ENCODE measurements at regions not wholly inside any gene's neighbourhood (a gene's known extent, or its start where the extent isn't known, plus 50 kb on each side); places are given as distances from the start of the nearest gene placed in this dataset.
"Not testable (repeated sequence)": the region's sequence is repeated elsewhere in the genome, so short reads cannot be mapped to it uniquely, and the experiment has no call there.

DNA sequence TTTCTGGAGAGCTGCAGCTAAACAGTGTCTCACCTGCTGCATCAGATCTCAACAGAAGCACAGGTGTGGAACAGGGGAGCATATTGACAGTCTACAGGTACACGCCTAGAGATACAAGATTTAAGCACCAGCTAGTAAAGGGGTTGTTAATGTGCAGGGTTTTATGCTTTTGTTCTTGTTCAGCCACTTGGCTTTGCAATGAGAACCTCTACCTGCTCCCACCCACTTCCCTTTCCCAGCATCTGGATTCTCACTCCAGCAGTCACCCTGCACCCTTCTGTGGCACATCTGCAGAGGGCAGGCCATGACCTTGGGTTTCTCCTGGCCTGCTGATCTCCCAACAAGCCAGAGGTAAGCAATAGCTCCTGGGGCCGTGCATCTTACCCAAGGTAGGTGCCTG, 446.6 kb downstream of the BUD13 start:
- H3K9me3 Mint-ChIP-seq, result peaks cover 1% of the 10 kb centered on the region
- no peaks in the 10 kb centered on the region for H3K36me3 Mint-ChIP-seq (ENCODE audit: low read depth)
- TF ChIP-seq, protein P1, sequence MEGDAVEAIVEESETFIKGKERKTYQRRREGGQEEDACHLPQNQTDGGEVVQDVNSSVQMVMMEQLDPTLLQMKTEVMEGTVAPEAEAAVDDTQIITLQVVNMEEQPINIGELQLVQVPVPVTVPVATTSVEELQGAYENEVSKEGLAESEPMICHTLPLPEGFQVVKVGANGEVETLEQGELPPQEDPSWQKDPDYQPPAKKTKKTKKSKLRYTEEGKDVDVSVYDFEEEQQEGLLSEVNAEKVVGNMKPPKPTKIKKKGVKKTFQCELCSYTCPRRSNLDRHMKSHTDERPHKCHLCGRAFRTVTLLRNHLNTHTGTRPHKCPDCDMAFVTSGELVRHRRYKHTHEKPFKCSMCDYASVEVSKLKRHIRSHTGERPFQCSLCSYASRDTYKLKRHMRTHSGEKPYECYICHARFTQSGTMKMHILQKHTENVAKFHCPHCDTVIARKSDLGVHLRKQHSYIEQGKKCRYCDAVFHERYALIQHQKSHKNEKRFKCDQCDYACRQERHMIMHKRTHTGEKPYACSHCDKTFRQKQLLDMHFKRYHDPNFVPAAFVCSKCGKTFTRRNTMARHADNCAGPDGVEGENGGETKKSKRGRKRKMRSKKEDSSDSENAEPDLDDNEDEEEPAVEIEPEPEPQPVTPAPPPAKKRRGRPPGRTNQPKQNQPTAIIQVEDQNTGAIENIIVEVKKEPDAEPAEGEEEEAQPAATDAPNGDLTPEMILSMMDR (IDR thresholded peaks at IDR 0.05; ENCODE audit: unreplicated experiment in 3 of 3), result no peak
- H3K4me1 Mint-ChIP-seq, result no peaks in the 10 kb centered on the region
- no peak overlapping the region for H3K4me3 Mint-ChIP-seq
- H3K27me3 Mint-ChIP-seq (ENCODE audit: low read depth), result peaks cover 7% of the 10 kb centered on the region
- no peak overlapping the region for H3K27ac Mint-ChIP-seq

DNA sequence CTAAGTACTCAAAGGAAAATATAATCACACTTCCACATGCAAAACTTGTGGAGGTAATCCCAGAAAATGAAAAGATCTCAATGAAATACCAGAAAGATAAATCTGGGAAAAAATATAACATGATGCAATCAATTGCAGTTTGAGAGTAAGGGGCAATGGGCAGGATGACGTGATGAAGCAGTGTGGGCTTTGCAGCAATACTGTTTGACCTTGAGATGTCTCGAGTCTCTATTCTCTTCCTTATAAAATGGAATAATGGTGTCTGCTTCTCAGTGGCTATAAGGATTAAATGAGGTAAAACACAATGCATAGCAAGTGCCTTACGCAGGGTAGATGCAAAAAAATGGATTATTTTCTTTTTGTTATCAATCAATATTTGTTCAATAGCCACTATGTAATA, 447.5 kb downstream of the BUD13 start:
- Mint-ChIP-seq H3K27me3 (ENCODE audit: low read depth) (peaks cover 7% of the 10 kb centered on the region), H3K4me1 (no peaks in the 10 kb centered on the region), H3K36me3 (ENCODE audit: low read depth) (no peaks in the 10 kb centered on the region), H3K27ac (no peak overlapping the region), H3K4me3 (no peak overlapping the region), H3K9me3 (peaks cover 3% of the 10 kb centered on the region)
- TF ChIP-seq, protein P1 (IDR thresholded peaks at IDR 0.05; ENCODE audit: unreplicated experiment in 3 of 3), result no peak

DNA sequence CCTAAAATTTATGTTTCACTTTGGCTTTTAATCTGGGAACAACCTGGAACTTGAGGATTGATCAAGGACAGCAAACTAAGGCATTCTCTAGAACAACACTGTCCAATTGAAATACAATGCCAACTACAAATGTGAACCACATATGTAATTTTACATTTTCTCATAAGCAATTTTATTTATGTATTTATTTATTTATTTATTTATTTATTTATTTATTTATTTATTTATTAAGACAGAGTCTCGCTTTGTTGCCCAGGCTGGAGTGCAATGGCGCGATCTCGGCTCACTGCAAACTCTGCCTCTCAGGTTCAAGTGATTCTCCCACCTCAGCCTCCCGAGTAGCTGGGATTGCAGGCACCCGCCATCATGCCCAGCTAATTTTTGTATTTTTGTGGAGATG, 448.7 kb downstream of the BUD13 start:
- H3K27me3 Mint-ChIP-seq (ENCODE audit: low read depth); H3K27ac Mint-ChIP-seq; H3K9me3 Mint-ChIP-seq; H3K4me1 Mint-ChIP-seq; H3K4me3 Mint-ChIP-seq; H3K36me3 Mint-ChIP-seq (ENCODE audit: low read depth): not testable (repeated sequence)

DNA sequence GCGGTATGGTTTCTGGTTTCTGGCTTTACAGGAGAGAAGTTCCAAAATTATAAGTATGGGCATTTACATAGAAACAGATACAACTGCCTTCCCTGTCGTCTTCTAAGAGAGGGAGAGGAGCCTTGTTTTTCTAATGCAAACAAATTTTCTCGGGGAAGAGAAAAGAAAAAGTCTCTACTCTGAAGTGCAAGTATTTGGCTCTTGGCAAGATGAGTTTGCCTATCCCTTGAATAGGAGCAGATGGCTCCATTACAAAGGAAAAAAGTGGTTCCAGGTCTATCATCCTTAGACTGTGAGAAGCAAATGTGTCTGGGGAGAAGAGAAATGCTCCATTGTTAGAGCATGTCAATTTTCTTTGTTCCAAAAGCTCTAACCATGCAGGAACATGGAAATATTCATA, 455.6 kb downstream of the BUD13 start:
- H3K4me1 Mint-ChIP-seq, result peaks cover 19% of the 10 kb centered on the region
- TF ChIP-seq, protein P1 (IDR thresholded peaks at IDR 0.05; ENCODE audit: unreplicated experiment in 3 of 3), result no peak
- H3K9me3 Mint-ChIP-seq, result peaks cover 12% of the 10 kb centered on the region
- peaks cover 7% of the 10 kb centered on the region for H3K27me3 Mint-ChIP-seq (ENCODE audit: low read depth)
- no peak overlapping the region for H3K4me3 Mint-ChIP-seq
- no peak overlapping the region for H3K27ac Mint-ChIP-seq
- H3K36me3 Mint-ChIP-seq (ENCODE audit: low read depth), result no peaks in the 10 kb centered on the region

DNA sequence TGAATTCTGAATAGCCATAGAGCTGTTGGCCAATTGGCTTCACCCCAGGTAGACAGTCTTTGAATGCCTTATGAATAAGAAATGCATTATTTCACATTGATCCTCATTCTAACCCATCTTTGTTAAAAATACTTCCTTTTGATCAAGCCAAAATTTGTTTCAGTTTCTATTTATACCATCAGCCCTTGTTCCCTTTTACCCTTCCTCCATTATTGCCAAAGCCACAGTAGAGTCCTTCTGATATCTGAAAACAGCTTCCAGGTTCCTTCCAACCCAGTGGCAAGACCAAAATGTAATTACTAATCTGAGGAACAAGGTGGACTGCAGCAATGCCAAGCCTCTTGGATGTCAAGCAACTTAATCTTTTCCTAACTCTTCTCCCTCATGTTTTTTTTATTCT, 458.8 kb downstream of the BUD13 start:
- peaks cover 5% of the 10 kb centered on the region for H3K9me3 Mint-ChIP-seq

DNA sequence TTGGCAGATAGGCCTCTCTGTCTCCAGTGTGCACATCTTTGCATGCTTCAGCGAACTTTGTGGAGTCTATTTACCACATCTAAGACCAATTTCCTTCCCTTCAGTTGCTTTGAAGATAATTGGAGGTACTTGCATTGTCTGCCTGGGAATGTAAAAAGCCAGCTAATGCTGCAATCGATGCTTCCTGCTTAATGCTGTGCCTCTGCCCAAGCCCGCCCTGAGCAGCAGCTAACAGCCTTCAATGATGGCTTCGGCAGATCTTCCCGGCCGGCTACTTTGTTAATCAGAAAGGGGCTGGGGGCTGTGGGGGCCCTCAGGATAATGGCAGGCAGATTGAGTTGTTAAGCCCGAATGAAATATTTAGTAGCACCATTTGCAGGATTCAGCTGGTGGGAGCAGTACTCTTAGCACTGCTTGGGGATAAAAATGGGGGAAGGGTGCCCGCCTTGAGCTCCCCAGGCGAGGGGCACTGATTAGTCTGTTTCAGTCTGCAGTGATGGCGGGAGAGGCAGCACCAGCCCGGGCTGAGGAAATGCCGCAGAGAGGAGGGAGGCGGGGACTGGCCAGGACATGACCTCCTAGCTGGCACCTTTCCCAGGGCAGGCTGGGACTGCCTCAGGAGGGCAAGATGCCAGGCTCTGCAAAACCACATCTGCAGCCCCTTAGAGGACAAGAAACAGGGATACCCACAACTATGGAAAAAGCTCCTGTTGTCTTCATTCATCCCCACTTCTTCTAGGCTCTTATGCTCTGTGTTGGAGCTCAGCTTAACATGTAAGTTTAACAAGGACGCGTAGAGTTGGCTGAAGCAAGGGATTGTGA, 460.0 kb downstream of the BUD13 start:
- Mint-ChIP-seq H3K27ac (peak overlapping the region in 2 of 3 experiments; percentile 17 to 56), H3K4me3 (no peak overlapping the region), H3K27me3 (ENCODE audit: low read depth) (peaks cover 7% of the 10 kb centered on the region), H3K36me3 (ENCODE audit: low read depth) (no peaks in the 10 kb centered on the region), H3K9me3 (peaks cover 4% of the 10 kb centered on the region), H3K4me1 (peaks cover 38% of the 10 kb centered on the region)
- TF ChIP-seq, protein P1 (IDR thresholded peaks at IDR 0.05; ENCODE audit: unreplicated experiment in 3 of 3), result no peak

More for the DNA sequence above, 458.8 kb downstream of the BUD13 start:
- Mint-ChIP-seq H3K27me3 (ENCODE audit: low read depth) (peaks cover 7% of the 10 kb centered on the region), H3K36me3 (ENCODE audit: low read depth) (no peaks in the 10 kb centered on the region), H3K4me1 (peaks cover 38% of the 10 kb centered on the region), H3K4me3 (no peak overlapping the region), H3K27ac (peak overlapping the region in 1 of 3 experiments; percentile 32)
- TF ChIP-seq, protein P1 (IDR thresholded peaks at IDR 0.05; ENCODE audit: unreplicated experiment in 3 of 3), result no peak
